AG04450 (cell line): ENCODE measurements at regions not wholly inside any gene's neighbourhood (a gene's known extent, or its start where the extent isn't known, plus 50 kb on each side); places are given as distances from the start of the nearest gene placed in this dataset.
A peak's percentile ranks its signal among the peaks of the same experiment; 100 is the strongest.
"Not testable (repeated sequence)": the region's sequence is repeated elsewhere in the genome, so short reads cannot be mapped to it uniquely, and the experiment has no call there.

Experiments
- CTCF ChIA-PET: fragments of 300-600, 350-600 bp; formaldehyde crosslinking; extraction: SDS; loops from one replicate; lab custom pipeline; 2022; ENCODE audit warnings: antibody characterized with exemption, inconsistent platforms; lab: Charles Lee
- POLR2A ChIA-PET: fragments of 350-600 bp; formaldehyde crosslinking; extraction: SDS; loops from one replicate; lab custom pipeline; 2021; ENCODE audit warnings: antibody characterized with exemption, inconsistent platforms; lab: Yijun Ruan, JAX
- DNase-seq: peaks from one replicate; pipeline ENCODE4 v3.0.0-alpha.2; 2011; ENCODE audit warnings: low read depth, low spot score
- H3K27ac ChIP-seq: one replicate; pipeline ENCODE4 v1.5.1; 2012; ENCODE audit warnings: low read depth, low read length, control low read depth
- H3K27me3 ChIP-seq: one replicate; pipeline ENCODE4 v1.6.0; 2012; ENCODE audit warnings: low read length; ENCODE audit not compliant: control insufficient read depth, insufficient read depth
- H3K4me3 ChIP-seq: 2 replicates; pipeline ENCODE4 v1.5.1; 2011; ENCODE audit warnings: mild to moderate bottlenecking, low read depth, low read length, control low read depth
- H3K9me3 ChIP-seq: 2 replicates; pipeline ENCODE4 v1.5.1; 2012; ENCODE audit warnings: low read length; ENCODE audit not compliant: control insufficient read depth, insufficient read depth
- TF ChIP-seq, protein P1 (sequence below): IDR thresholded peaks from 2 replicates; pipeline ENCODE4 v1.5.1; 2011; ENCODE audit warnings: low read depth, low read length, control low read depth, inconsistent platforms

DNA sequence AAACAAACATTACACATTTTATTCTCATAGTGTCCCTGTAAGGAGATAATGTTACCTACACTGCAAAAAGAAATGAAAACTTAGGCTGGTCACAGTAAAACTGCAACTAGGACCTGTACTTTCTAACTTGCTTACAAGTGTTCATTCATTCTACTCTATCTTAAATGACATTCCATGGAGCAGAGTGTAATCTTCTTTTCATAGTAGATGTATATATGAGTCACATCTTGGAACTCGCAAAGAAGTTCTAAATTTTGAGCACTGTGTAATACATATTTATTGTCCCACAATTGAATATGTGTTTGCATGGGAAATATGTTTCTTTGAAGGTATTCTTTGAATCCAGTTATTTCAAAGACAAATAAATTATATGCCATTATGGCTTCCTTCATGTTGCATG lies 1258.5 kb upstream of the ADGRL2 start:
- TF ChIP-seq, protein P1, sequence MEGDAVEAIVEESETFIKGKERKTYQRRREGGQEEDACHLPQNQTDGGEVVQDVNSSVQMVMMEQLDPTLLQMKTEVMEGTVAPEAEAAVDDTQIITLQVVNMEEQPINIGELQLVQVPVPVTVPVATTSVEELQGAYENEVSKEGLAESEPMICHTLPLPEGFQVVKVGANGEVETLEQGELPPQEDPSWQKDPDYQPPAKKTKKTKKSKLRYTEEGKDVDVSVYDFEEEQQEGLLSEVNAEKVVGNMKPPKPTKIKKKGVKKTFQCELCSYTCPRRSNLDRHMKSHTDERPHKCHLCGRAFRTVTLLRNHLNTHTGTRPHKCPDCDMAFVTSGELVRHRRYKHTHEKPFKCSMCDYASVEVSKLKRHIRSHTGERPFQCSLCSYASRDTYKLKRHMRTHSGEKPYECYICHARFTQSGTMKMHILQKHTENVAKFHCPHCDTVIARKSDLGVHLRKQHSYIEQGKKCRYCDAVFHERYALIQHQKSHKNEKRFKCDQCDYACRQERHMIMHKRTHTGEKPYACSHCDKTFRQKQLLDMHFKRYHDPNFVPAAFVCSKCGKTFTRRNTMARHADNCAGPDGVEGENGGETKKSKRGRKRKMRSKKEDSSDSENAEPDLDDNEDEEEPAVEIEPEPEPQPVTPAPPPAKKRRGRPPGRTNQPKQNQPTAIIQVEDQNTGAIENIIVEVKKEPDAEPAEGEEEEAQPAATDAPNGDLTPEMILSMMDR: no peak
- ChIA-PET POLR2A (no interaction called here), CTCF (no interaction called here)
- Histone ChIP-seq H3K9me3 (no peaks in the 10 kb centered on the region), H3K27ac (no peak overlapping the region), H3K4me3 (no peak overlapping the region), H3K27me3 (no peaks in the 10 kb centered on the region)
- peak; percentile 6 for DNase-seq

DNA sequence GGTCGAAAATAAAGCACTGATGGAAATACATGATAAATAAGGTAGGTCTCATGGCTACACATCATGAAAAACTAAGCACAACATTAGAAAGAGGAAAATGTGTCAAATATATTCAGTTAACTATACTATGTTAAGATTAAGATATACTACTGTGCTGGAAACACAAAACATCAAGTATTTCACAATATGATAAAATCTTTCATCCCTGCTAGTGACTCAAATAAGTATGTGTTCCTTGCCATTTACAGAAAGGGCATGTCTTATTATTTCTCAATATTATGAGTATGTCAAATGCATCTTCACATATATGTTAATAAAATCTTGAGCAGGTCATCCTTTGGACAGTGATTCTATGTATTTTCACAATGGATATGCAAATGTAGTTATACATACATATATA lies 1260.1 kb upstream of the ADGRL2 start:
- CTCF ChIA-PET: no interaction called here
- Histone ChIP-seq H3K27me3 (no peaks in the 10 kb centered on the region), H3K4me3 (no peak overlapping the region), H3K27ac (no peak overlapping the region), H3K9me3 (no peaks in the 10 kb centered on the region)
- POLR2A ChIA-PET: no interaction called here
- TF ChIP-seq, protein P1: no peak
- no peak for DNase-seq

DNA sequence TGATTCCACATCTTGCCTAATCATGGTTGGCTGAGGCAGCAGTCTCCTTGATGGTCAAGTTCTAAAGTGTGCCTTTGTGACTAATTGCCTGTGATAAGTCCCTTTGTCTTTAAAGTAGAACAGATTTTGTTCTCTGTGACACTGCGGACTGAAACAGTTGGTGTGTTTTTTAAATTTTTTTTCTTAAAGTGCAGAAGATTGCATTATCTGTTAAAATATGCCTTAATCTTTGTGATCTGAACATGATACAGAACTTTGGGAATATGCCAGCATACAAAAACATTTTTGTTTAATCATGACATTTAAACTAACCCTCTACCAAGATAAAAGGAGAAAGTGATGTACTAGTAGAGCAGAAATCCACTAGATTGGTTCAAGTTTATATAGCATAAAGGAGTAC lies 1260.6 kb upstream of the ADGRL2 start:
- no peaks in the 10 kb centered on the region for H3K27me3 ChIP-seq
- H3K27ac ChIP-seq: no peak overlapping the region
- H3K9me3 ChIP-seq: no peaks in the 10 kb centered on the region
- H3K4me3 ChIP-seq: no peak overlapping the region
- DNase-seq: no peak
- ChIA-PET POLR2A (no interaction called here), CTCF (no interaction called here)
- TF ChIP-seq, protein P1: no peak

DNA sequence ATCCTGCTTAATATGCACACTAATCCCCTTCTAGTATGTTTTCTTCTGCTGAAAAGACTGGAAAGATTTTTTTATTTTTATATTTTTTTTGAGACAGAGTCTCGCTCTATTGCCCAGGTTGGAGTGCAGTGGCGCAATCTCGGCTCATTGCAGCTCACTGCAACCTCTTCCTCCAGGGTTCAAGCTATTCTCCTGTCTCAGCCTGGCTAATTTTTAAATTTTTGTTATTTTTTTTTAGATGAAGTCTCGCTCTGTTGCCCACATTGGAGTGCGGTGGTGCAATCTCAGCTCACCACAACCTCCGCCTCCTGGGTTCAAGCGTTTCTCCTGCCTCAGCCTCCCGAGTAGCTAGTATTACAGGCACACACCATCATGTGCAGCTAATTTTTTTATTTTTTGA lies 1261.4 kb upstream of the ADGRL2 start:
- H3K27ac ChIP-seq, POLR2A ChIA-PET, H3K27me3 ChIP-seq, H3K9me3 ChIP-seq, DNase-seq, H3K4me3 ChIP-seq, CTCF ChIA-PET: not testable (repeated sequence)

DNA sequence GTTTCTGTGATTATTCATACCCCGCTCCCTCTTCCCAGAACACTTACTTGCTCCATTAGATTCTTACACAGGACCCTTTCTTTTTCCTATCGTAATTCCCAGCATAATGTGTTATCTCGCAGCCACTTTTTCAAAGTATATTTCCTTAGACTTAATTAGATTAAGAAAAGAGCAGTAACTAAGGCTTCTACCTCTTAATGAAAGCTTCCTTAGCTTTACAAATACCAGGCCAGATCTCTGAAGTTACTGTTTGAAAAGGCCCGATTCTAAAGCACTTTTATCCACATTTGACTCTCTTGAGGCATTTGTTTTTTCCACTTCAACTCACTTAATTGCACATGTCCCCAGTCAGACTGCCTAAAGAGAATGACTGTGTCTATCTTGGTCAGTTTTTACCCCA lies 1264.3 kb upstream of the ADGRL2 start:
- no peak for DNase-seq
- TF ChIP-seq, protein P1: no peak
- H3K27me3 ChIP-seq: no peaks in the 10 kb centered on the region
- no peak overlapping the region for H3K27ac ChIP-seq
- CTCF ChIA-PET: no interaction called here
- no peaks in the 10 kb centered on the region for H3K9me3 ChIP-seq
- H3K4me3 ChIP-seq: no peak overlapping the region
- POLR2A ChIA-PET: no interaction called here

DNA sequence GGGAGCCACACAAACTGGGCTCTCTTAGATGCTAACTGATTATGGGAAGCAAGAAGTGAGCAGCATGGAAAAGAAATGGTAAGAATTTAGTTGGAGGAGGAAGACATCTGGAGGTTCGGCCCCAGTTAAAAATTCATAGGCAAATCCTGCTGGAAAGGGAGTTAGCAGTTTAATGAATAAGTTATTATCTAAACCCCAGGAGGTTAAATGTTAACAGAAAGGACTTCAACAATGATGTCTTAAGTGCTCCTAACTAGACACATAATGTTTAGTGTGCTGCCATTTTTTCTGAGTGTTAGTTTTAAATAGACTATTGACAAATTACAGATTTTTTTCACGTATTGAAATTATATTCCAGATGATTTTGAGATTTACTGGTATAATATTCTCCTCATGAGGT lies 1265.3 kb upstream of the ADGRL2 start:
- CTCF ChIA-PET: no interaction called here
- no peak overlapping the region for H3K27ac ChIP-seq
- TF ChIP-seq, protein P1: no peak

More for the DNA sequence above, 1265.3 kb upstream of the ADGRL2 start:
- H3K9me3 ChIP-seq: no peaks in the 10 kb centered on the region
- H3K4me3 ChIP-seq: no peak overlapping the region
- no peak for DNase-seq
- no peaks in the 10 kb centered on the region for H3K27me3 ChIP-seq
- POLR2A ChIA-PET: interaction anchor here (0.7 kb wide), 1 partner anchor 113 kb away, joined by 3 read pairs; no protein-coding TSS in a partner anchor
